IPS-18a (cell line): ENCODE measurements at regions not wholly inside any gene's neighbourhood (a gene's known extent, or its start where the extent isn't known, plus 50 kb on each side); places are given as distances from the start of the nearest gene placed in this dataset.

Experiments used
- H3K27ac ChIP-seq: one replicate; pipeline ENCODE4 v1.5.1; 2013; ENCODE audit warnings: low read length
- H3K27me3 ChIP-seq: one replicate; pipeline ENCODE4 v1.6.1; 2013; ENCODE audit warnings: mild to moderate bottlenecking, low read length; ENCODE audit not compliant: control insufficient read depth, insufficient read depth
- H3K36me3 ChIP-seq: one replicate; pipeline ENCODE4 v1.6.1; 2013; ENCODE audit warnings: low read depth, low read length; ENCODE audit not compliant: control insufficient read depth
- H3K4me1 ChIP-seq: one replicate; pipeline ENCODE4 v1.6.1; 2013; ENCODE audit warnings: low read depth, low read length; ENCODE audit not compliant: control insufficient read depth
- H3K4me3 ChIP-seq: one replicate; pipeline ENCODE4 v1.5.1; 2013; ENCODE audit warnings: low read length
- H3K9ac ChIP-seq: one replicate; pipeline ENCODE4 v1.6.1; 2013; ENCODE audit warnings: mild to moderate bottlenecking, low read length, moderate library complexity
- H3K9me3 ChIP-seq: one replicate; pipeline ENCODE4 v1.6.1; 2013; ENCODE audit warnings: low read depth, low read length; ENCODE audit not compliant: control insufficient read depth

GRCh38 chr4:4758681-4759080, 100.8 kb upstream of the MSX1 start:
- H3K4me3 ChIP-seq: no peak overlapping the region
- no peak overlapping the region for H3K27ac ChIP-seq
- no peaks in the 10 kb centered on the region for H3K9me3 ChIP-seq
- H3K27me3 ChIP-seq: peaks cover 25% of the 10 kb centered on the region
- H3K36me3 ChIP-seq: no peaks in the 10 kb centered on the region
- H3K4me1 ChIP-seq: peaks cover 16% of the 10 kb centered on the region
- H3K9ac ChIP-seq: no peak overlapping the region

GRCh38 chr4:4755306-4755705, 104.2 kb upstream of the MSX1 start:
- Histone ChIP-seq H3K27ac (no peak overlapping the region), H3K9ac (no peak overlapping the region), H3K9me3 (no peaks in the 10 kb centered on the region), H3K4me1 (no peaks in the 10 kb centered on the region), H3K36me3 (no peaks in the 10 kb centered on the region), H3K27me3 (peaks cover 15% of the 10 kb centered on the region), H3K4me3 (no peak overlapping the region)

DNA sequence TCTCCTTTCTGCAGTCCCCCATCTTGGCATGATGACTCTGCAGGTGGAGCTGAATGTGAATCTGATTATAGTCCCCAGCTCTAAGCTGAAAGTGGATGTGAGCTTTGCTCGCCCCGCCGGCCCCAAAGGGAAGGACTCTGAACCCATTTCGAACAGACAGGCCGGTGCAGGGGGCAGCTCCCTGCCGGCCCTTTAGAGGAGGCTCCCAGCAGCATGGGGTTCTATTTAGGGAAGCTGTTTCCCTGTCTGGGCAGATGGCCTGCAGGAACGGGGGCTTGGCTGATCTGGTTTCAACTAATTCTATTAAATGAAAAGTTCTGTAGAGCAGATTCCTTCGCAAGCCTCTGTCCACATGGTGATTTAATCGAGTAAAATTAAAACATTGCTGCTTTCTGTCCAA, 104.8 kb upstream of the MSX1 start:
- H3K9me3 ChIP-seq: no peaks in the 10 kb centered on the region
- H3K27ac ChIP-seq: no peak overlapping the region
- H3K4me3 ChIP-seq: no peak overlapping the region
- H3K36me3 ChIP-seq: no peaks in the 10 kb centered on the region
- H3K4me1 ChIP-seq: no peaks in the 10 kb centered on the region
- H3K27me3 ChIP-seq: peaks cover 8% of the 10 kb centered on the region
- no peak overlapping the region for H3K9ac ChIP-seq

DNA sequence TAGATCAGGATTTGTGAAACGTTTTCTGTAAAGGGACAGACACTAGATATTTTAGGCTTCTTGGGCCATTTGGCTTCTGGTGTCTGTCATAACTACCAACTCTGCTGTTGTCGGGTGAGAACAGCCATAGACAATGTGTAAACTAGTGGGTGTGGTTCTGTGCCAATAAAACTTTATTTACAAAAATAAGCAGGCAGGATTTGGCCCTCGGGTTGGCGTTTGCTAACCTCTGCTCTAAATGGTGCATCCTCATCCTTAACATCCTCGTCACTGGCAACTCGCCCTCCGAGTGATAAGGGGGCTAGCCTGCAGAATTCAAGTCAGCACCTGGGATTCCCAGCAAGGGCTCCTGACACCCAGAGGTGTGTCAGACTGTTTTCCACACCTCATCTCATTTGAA, 105.8 kb upstream of the MSX1 start:
- Histone ChIP-seq H3K27me3 (peaks cover 7% of the 10 kb centered on the region), H3K36me3 (no peaks in the 10 kb centered on the region), H3K4me3 (no peak overlapping the region), H3K27ac (no peak overlapping the region), H3K9me3 (no peaks in the 10 kb centered on the region), H3K9ac (no peak overlapping the region), H3K4me1 (no peaks in the 10 kb centered on the region)

DNA sequence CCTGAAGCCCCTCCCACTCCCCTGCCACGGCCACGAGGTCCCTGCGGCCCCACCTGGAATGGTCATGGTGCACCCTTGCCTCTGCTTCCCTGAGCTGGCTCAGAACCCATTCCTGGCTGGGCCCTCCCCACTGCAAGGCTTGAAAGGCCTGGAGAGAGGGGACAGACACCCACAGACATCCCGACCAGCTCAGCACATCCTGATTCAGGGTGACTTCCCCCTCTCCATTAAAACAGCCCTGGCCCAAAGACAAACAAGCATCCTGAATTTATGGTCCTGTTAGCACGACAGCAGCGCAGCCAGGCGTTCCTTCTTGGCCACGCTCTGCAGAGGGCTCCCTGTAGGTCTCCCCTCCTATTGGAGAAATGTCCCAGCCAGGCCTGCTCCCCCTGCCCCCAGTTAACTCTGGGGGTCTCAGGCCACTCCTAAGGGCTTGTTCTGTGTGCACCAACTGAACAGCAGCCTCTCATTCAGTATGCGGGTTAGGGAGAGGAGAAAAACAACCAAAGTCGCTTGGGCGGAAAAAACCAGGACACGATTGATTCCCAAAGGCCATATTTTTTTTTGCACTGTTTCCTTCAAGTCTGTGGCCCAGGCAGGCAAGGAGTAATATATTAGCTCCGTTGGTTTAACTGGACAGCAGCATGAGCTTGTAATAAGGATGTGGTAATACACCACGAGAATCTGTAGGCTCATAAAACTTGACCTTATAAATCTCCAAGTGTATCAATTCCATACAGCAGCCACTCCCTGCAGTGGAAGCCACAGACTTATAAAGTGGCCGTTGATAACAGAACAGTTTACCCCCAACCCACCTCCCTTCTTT, 106.7 kb upstream of the MSX1 start:
- no peaks in the 10 kb centered on the region for H3K9me3 ChIP-seq
- H3K9ac ChIP-seq: no peak overlapping the region
- no peaks in the 10 kb centered on the region for H3K36me3 ChIP-seq
- H3K4me1 ChIP-seq: no peaks in the 10 kb centered on the region
- no peak overlapping the region for H3K4me3 ChIP-seq
- H3K27ac ChIP-seq: no peak overlapping the region
- peaks cover 7% of the 10 kb centered on the region for H3K27me3 ChIP-seq

GRCh38 chr4:4752025-4752424, 107.4 kb upstream of the MSX1 start:
- Histone ChIP-seq H3K27ac (no peak overlapping the region), H3K27me3 (peaks cover 7% of the 10 kb centered on the region), H3K36me3 (no peaks in the 10 kb centered on the region), H3K9ac (no peak overlapping the region), H3K4me3 (no peak overlapping the region), H3K9me3 (no peaks in the 10 kb centered on the region), H3K4me1 (no peaks in the 10 kb centered on the region)

DNA sequence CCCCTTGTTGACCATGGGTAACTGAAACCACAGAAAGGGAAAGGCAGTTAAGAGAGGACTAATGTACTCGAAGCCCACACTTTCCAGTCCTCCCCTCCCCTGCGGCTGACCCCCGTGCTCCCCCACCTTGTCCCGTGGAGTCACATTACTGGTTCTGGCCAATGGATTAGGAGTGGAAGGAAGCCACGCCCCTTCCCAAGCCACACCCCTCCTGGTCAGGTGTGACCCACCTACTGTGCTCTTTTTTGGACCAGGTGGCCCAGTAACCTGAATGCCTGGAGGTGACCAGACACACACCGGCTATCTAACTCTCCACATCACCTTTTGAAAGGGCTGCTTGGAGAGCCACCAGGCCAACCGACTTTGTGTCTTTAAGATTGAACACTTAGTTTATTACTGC, 109.3 kb upstream of the MSX1 start:
- no peaks in the 10 kb centered on the region for H3K4me1 ChIP-seq
- peaks cover 7% of the 10 kb centered on the region for H3K27me3 ChIP-seq
- peaks cover 6% of the 10 kb centered on the region for H3K9me3 ChIP-seq
- H3K9ac ChIP-seq: no peak overlapping the region
- H3K27ac ChIP-seq: no peak overlapping the region
- no peak overlapping the region for H3K4me3 ChIP-seq
- no peaks in the 10 kb centered on the region for H3K36me3 ChIP-seq

GRCh38 chr4:4749137-4749536, 110.3 kb upstream of the MSX1 start:
- no peaks in the 10 kb centered on the region for H3K4me1 ChIP-seq
- peaks cover 2% of the 10 kb centered on the region for H3K27me3 ChIP-seq
- H3K36me3 ChIP-seq: no peaks in the 10 kb centered on the region

DNA sequence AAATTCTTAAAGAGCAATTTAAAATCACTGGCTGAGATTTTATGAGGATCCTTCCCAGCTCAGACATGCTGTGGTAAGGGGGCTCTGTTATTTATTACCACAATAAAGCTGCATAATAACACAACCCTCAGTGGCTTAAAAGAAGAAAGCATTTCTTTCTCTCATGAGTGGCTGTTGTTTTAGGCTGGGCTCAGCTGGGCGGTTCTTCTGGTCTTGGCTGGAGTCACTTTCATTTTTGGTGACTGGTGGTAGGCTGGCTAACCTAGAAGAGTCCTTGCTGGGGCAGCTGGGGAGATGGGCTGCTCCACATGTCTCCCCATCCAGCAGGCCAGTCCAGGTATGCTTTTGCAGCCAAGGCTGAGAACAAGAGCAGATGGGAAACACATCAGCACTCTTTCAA, 113.0 kb upstream of the MSX1 start:
- H3K4me3 ChIP-seq: no peak overlapping the region
- no peaks in the 10 kb centered on the region for H3K36me3 ChIP-seq
- no peak overlapping the region for H3K9ac ChIP-seq
- no peaks in the 10 kb centered on the region for H3K4me1 ChIP-seq
- H3K27me3 ChIP-seq: no peaks in the 10 kb centered on the region
- H3K27ac ChIP-seq: no peak overlapping the region
- H3K9me3 ChIP-seq: peaks cover 6% of the 10 kb centered on the region

More at GRCh38 chr4:4749137-4749536, 110.3 kb upstream of the MSX1 start:
- H3K9ac ChIP-seq: no peak overlapping the region
- H3K27ac ChIP-seq: no peak overlapping the region
- no peak overlapping the region for H3K4me3 ChIP-seq
- peaks cover 6% of the 10 kb centered on the region for H3K9me3 ChIP-seq

- H3K9me3 ChIP-seq: no peaks in the 10 kb centered on the region
- no peak overlapping the region for H3K27ac ChIP-seq
- H3K9ac ChIP-seq: no peak overlapping the region
- no peak overlapping the region for H3K4me3 ChIP-seq
- no peaks in the 10 kb centered on the region for H3K36me3 ChIP-seq
- no peaks in the 10 kb centered on the region for H3K4me1 ChIP-seq
- H3K27me3 ChIP-seq: no peaks in the 10 kb centered on the region
These were observed 119.4 kb upstream of the MSX1 start for GRCh38 chr4:4740071-4740470.

DNA sequence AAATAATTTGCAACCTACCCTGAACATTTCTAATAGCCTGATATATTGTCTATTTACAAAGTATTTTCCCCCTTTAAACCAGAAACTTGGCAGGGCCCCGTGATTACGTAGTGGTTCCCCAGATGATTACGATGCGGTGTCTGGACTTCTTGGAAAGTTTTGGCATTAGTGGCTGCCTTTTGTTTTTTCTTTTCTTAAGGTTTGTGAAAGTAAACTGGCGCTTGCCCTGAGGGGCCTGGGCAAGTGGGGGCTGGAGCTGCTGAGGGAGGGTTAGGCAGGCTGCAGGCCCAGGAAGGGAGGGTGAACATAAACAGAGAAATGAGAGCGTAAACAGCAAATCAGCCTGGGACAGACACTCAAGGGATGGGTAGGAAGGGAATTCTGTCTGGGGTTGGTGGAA, 123.6 kb upstream of the MSX1 start:
- Histone ChIP-seq H3K36me3 (no peaks in the 10 kb centered on the region), H3K4me1 (peaks cover 8% of the 10 kb centered on the region), H3K27me3 (no peaks in the 10 kb centered on the region), H3K4me3 (no peak overlapping the region), H3K9ac (no peak overlapping the region), H3K27ac (no peak overlapping the region), H3K9me3 (no peaks in the 10 kb centered on the region)

- Histone ChIP-seq H3K9me3 (no peaks in the 10 kb centered on the region), H3K4me1 (peaks cover 8% of the 10 kb centered on the region), H3K27ac (no peak overlapping the region), H3K9ac (no peak overlapping the region), H3K36me3 (no peaks in the 10 kb centered on the region), H3K27me3 (no peaks in the 10 kb centered on the region), H3K4me3 (no peak overlapping the region)
These were observed 124.2 kb upstream of the MSX1 start for GRCh38 chr4:4735136-4735750.
